Transverse colon (tissue), 4 donors: ENCODE measurements at regions not wholly inside any gene's neighbourhood (a gene's known extent, or its start where the extent isn't known, plus 50 kb on each side); places are given as distances from the start of the nearest gene placed in this dataset.

ENCODE experiments used
- EP300 ChIP-seq: sonication (generic); formaldehyde crosslinking; IDR thresholded peaks from one replicate; pipeline ENCODE4 v1.6.1; 2017; ENCODE audit warnings: antibody characterized with exemption, low read depth
- POLR2A ChIP-seq: fragments of 450-650 bp; IDR thresholded peaks from one replicate; pipeline ENCODE4 v1.6.1; 2016; ENCODE audit warnings: antibody characterized with exemption, mild to moderate bottlenecking, moderate library complexity
- POLR2AphosphoS5 ChIP-seq, 3 donors: sonication (generic); formaldehyde crosslinking; IDR thresholded peaks; one replicate each; pipeline ENCODE4 v1.6.1; 2016; ENCODE audit warnings: antibody characterized with exemption in 3 of 3
- TF ChIP-seq, protein P1 (sequence below), 5 experiments: fragments of 200-600 bp in 3 of 5; fragments of 450-650 bp in 2 of 5; sonication (generic) in 3 of 5; IDR thresholded peaks; 1 replicate in 2 of 5; 2 replicates in 3 of 5; pipeline ENCODE4 v1.5.1; 2016 to 2017; ENCODE audit warnings: antibody characterized with exemption in 5 of 5, inconsistent platforms in 3 of 5, mild to moderate bottlenecking in 2 of 5, moderate library complexity in 1 of 5

DNA sequence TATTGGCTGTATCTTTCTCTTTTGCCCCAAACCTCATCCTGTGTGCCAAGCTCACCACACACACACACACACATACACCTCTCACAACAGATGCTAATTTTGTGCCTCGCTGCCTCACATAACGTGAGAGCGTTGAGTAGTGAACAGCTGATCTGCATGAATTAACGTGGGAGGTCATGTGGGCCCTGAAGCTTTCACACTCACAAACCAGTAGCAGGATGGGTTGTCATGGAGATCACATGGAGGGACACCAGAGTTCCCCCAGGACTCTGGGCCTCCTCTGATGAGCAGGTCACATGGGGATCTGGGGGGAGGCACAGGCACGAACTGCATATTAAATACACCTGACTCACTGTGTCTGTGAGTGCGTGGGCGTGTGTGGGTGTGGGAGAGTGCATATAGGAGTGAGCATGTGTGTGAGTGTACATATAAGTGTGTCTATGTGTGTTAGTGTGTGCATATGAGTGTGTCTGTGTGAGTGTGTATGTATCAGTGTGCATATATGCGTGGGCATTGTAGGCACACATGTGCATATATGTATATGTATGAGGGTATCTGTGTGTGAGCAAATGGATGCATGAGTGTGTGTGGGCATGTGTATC, 62.7 kb upstream of the SULF2 start:
- TF ChIP-seq, protein P1, sequence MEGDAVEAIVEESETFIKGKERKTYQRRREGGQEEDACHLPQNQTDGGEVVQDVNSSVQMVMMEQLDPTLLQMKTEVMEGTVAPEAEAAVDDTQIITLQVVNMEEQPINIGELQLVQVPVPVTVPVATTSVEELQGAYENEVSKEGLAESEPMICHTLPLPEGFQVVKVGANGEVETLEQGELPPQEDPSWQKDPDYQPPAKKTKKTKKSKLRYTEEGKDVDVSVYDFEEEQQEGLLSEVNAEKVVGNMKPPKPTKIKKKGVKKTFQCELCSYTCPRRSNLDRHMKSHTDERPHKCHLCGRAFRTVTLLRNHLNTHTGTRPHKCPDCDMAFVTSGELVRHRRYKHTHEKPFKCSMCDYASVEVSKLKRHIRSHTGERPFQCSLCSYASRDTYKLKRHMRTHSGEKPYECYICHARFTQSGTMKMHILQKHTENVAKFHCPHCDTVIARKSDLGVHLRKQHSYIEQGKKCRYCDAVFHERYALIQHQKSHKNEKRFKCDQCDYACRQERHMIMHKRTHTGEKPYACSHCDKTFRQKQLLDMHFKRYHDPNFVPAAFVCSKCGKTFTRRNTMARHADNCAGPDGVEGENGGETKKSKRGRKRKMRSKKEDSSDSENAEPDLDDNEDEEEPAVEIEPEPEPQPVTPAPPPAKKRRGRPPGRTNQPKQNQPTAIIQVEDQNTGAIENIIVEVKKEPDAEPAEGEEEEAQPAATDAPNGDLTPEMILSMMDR (IDR thresholded peaks at IDR 0.05) = no peak
- TF ChIP-seq POLR2A = no peak
- TF ChIP-seq EP300 = no peak
- no peak for TF ChIP-seq POLR2AphosphoS5 (IDR thresholded peaks at IDR 0.05)
